Embryonic facial prominence (tissue), 1 donor: ENCODE measurements at regions not wholly inside any gene's neighbourhood (a gene's known extent, or its start where the extent isn't known, plus 50 kb on each side); places are given as distances from the start of the nearest gene placed in this dataset.

Experiments
- DNase-seq: peaks from one replicate; pipeline ENCODE4 v3.0.0-alpha.2; 2016; ENCODE audit errors: extremely low spot score

DNA sequence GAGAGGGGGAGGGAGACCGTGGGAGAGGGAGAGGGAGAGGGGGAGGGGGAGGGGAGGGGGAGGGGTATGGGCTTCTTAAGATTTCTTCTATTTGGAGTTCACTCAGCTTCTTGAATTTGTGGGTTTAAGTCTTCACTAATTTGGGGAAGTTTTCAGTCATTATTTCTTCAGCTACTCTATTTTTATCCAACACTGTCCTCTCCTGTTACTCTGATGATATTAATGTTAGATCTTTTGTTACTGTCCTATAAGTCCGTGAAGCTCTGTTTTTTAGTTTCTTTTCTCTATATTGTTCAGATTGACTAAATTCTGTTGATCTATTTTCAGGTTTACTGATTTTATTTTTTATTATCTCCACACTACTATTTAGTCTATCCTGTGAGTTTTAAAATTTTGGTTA lies 351.5 kb upstream of the TPM1 start:
- DNase-seq, result no peak

DNA sequence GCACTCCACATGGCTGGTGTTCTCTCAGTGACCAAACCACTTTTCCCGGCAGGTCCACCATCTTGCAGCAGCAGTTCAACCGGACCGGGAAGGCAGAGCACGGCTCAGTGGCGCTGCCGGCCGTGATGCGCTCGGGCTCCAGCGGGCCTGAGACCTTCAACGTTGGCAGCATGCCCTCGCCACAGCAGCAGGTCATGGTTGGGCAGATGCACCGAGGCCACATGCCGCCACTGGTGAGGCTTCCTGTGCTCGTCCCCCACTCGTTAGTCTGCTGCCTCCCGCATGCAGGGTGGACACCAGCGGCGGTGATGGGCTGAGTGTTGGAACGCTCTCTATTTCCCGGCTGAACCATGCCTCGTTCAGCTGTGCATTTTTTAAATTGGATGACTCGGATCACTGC lies 344.9 kb upstream of the TPM1 start:
- no peak for DNase-seq

DNA sequence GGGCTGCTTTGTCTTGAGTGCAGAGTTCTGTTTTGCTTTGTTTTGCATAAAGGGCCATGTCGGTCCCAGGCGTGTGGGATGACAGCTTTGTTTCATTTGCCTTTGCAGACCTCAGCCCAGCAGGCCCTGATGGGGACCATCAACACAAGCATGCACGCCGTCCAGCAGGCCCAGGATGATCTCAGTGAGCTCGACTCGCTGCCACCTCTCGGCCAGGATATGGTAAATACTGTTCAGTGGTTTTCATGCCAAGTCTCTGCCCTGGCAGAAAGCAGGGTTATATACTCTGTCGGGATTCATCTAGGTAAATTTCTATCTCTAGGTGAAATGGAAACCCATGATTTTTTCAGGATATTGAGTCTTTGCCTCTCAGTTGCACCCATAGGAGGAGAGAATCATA lies 343.9 kb upstream of the TPM1 start:
- no peak for DNase-seq

GRCh38 chr15:62706317-62706716 lies 336.2 kb upstream of the TPM1 start:
- DNase-seq, result no peak

DNA sequence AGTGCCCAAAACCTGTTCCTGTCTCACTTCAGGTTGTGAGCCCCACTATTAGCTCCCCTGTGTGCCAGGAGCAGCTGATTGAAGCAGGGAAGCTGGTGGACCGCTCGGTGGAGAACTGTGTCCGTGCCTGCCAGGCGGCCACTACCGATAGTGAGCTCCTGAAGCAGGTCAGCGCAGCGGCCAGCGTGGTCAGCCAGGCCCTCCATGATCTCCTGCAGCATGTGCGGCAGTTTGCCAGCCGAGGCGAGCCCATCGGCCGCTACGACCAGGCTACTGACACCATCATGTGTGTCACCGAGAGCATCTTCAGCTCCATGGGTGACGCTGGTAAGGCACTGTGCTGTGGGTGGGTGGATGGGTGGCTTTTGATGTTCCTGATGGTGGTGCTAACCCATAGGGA lies 334.1 kb upstream of the TPM1 start:
- DNase-seq, result no peak

DNA sequence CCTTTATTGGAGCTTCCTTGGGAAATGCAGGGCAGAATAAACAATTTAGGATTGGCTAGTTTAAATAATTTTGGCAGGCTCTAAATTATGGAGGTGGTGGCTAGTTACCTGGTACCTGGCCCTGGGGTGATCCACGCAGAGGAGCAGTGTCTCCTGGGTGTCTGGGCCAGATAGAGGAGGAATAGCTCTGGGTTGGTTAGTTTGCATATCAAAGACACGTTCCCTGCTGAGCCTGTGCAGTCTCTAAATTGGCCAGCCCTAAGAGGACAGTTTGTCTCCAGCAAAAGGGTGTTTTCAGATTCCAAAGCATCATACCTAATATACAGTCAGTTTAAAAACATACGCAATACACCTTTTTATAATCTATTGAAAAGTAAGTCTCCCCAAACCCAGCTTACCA lies 333.3 kb upstream of the TPM1 start:
- no peak for DNase-seq

DNA sequence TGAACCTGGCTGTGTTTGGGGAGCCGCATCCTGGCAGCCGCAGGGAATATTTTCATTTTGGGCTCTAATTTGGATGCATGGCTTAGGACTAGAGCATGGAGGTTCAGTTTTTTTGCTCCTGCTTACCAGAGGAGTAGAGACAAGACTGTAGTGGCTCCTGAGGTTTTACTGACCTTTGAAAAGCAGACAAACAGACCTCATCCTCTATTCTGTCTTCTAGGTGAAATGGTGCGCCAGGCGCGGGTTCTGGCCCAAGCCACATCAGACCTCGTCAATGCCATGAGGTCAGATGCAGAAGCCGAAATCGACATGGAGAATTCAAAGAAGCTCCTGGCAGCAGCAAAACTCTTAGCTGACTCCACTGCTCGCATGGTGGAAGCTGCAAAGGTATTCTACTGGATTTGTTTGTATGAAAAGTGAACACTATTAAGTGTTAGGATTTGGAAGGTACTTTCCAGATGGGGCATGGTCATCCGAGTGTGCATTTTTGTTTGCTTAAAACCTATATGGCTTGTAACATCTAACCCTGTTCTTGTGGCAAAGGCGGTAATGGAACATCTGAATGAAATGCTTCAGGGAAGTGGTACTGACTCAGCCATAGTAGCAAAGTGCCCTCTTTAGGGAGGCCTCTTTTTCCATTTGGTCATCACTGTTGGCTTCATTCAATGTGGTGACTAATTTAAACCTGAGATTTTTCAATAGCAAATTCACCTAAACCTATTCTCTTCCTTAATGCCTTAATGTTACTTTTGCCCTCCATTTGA lies 330.7 kb upstream of the TPM1 start:
- no peak for DNase-seq

GRCh38 chr15:62712455-62712839 lies 330.1 kb upstream of the TPM1 start:
- DNase-seq, result no peak

- DNase-seq, result no peak
These were observed 326.6 kb upstream of the TPM1 start for GRCh38 chr15:62715946-62716345.

DNA sequence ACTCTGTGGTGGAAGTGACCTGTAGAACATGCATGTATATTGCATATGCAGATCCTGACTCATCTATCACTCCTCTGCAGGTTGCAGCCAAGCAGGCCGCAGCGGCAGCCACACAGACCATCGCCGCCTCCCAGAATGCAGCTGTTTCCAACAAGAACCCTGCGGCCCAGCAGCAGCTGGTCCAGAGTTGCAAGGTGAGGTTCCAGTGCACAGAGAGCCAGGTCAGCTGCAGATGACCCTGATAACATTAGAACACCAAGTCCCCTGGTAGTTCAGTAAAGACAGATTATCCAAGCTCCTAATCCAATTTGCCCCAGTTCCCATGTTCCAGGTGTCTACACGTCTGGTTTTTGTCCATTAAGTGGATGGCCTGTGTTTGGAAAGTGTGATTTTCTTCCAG lies 325.1 kb upstream of the TPM1 start:
- no peak for DNase-seq

- no peak for DNase-seq
These were observed 323.2 kb upstream of the TPM1 start for GRCh38 chr15:62719316-62719715.

DNA sequence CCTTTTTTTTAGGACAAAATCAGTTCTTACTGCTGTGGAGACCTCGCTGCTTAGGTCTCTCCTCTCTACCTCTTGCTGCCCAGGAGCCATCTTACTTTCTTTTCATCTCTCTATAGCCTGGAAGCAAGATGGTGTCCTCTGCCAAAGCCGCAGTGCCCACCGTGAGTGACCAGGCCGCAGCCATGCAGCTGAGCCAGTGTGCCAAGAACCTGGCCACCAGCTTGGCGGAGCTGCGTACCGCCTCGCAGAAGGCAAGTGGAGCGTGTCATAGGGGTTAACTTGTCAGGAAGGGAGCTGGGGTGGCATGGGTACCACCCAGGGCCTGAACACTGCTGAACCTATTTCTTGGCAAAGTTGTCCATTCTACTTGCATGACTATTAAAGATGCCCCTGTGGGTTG lies 320.3 kb upstream of the TPM1 start:
- DNase-seq, result no peak

DNA sequence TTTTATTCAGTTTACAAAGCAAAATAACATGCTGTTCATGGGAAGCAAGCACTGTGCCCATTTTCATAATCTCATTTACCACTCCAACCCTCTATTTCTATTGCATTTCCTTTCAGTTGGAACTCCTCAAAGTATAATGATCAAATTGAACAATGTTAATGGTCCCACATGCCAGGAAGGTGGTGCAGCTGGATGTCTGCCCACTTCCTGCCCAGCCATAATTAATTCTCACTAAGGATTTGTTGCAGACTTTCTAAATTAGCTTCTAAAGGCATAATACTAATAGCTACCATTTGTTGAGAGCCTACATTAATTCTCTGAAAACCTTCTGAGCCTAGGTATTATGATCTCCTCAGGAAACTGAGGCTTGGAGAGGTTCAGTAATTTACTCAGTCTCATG lies 316.1 kb upstream of the TPM1 start:
- no peak for DNase-seq

DNA sequence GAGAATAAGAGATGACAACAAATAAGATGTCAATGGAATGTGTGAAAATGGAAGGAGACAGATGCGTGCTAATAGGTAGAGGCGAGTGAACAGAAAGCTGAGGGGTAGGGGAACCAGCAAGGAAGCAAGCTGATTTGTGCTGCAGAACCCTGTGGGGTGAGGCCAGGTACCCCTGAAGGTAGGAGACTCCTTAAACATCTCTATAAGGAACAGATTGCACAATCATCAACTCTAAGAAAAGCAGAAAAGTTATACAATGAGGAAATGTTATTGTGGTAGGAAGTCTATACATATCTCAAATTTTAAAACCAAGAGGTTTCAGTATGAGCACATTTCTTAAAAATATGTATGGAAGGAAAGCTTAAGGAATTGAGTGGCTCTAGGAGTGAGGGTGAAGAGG lies 315.0 kb upstream of the TPM1 start:
- no peak for DNase-seq

DNA sequence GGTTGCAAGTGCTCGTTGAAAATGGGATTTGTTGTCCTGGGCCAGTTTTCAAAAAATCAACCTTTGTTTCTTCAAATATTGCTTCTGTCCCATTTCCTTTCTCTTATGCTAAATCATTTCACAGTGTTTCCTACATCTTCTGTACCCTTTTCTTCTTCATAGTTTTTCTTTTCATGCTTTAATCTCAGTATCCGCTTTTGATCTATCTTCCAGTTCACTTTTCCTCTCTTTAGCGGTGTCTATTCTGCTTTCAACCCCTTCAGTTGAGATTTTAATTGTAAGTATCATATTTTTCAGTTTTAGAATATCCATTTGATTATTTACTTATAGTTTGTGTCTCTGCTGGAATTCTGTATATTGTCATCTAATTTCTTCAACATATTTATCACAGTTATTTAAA lies 311.7 kb upstream of the TPM1 start:
- DNase-seq, result no peak

DNA sequence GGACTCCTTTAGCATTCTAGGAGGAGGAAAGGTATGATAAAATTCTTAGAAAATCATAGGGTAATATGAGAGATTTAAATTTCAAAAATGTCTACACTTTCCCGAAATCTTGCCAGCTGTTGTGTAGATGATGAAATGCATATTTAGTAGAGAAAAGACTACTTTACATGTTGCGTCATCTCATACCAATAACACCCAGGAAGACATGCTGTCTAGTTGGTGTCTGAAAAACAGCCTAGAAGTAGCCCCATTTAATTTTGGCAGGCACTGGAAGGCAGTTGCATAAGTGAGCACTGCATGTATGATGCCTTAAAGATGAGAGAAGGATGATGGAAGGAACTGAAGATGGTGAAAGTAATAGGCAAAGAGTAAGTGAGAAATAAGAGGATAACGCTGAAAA lies 310.5 kb upstream of the TPM1 start:
- no peak for DNase-seq

GRCh38 chr15:62734706-62735105 lies 307.8 kb upstream of the TPM1 start:
- no peak for DNase-seq

DNA sequence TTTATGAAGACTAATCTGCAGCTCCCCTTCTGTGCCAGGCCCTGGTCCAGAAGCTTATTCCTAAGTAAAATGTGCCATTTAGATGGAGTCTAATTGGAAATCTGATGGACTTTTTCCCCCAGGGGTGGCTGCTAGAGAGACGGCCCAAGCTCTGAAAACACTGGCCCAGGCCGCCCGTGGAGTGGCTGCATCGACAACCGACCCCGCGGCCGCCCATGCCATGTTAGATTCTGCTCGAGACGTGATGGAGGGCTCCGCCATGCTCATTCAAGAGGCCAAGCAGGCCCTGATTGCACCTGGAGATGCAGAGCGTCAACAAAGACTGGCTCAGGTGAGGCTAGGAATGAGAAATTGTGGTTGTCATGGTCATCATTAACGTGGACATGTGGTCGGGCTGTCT lies 305.8 kb upstream of the TPM1 start:
- no peak for DNase-seq

DNA sequence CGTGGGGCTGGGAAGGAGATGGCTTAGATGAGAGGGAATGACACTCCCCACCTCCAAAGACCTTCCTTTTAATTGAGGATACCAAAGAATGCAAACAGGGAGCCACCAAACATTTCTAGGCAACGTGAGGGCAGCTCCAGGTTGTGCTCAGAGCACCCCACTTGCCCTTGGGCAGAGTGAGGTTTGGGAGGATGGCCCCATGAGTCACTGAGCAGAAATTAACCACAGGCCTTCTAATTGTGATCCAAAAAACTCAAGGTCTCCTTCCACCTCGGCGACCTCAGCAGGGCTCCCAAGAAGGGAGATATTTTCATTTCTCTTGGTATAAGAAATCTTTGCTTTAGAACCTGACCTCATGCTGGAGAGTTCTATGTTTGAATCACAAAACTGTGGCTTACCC lies 305.0 kb upstream of the TPM1 start:
- no peak for DNase-seq

GRCh38 chr15:62739082-62739481 lies 303.5 kb upstream of the TPM1 start:
- DNase-seq, result no peak

DNA sequence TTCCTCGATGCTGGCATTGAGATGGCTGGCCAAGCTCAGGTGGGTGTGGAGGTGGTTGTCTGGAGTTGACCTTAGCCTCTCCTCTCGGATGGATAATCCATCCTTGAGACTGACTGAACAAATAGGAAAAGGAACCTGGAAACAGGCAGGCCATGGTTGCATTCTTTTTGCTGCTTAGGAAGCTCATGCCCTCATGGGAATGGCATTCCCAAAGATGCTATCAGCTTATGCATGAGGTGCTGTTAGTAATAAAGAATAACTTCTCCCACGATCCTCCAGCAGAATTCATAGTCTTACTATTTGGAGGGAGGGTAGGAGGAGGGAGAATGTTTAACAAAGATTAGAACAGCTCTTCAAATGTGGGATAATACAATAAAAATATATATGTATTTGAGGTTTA lies 303.0 kb upstream of the TPM1 start:
- DNase-seq, result no peak

- DNase-seq, result no peak
These were observed 302.2 kb upstream of the TPM1 start for GRCh38 chr15:62740141-62741004.

- no peak for DNase-seq
These were observed 301.4 kb upstream of the TPM1 start for GRCh38 chr15:62741106-62741505.
